Upper lobe of left lung (tissue), 6 donors: ENCODE measurements at regions not wholly inside any gene's neighbourhood (a gene's known extent, or its start where the extent isn't known, plus 50 kb on each side); places are given as distances from the start of the nearest gene placed in this dataset.
"Not testable (repeated sequence)": the region's sequence is repeated elsewhere in the genome, so short reads cannot be mapped to it uniquely, and the experiment has no call there.

Experiments
- ATAC-seq, 2 donors: fragments of 200-7000 bp; cut with Tn5 transposase; one replicate each; pipeline ENCODE4 v1.9.1; 2022; ENCODE audit warnings: mild to moderate bottlenecking in 2 of 2, moderate library complexity in 2 of 2; ENCODE audit not compliant: low FRiP score in 2 of 2
- DNase-seq, 2 donors: peaks; one replicate each; pipeline ENCODE4 v3.0.0-alpha.2; 2019 to 2020
- H3K27ac ChIP-seq, 4 donors: fragments of 200-600 bp; sonication (generic); one replicate each; pipeline ENCODE4 v1.5.1; 2016 to 2019
- H3K27me3 ChIP-seq, 4 donors: fragments of 200-600 bp; sonication (generic); one replicate each; pipeline ENCODE4 v1.5.1; 2017 to 2019
- H3K36me3 ChIP-seq, 4 donors: fragments of 200-600 bp; sonication (generic); one replicate each; pipeline ENCODE4 v1.5.1; 2016 to 2019
- H3K4me1 ChIP-seq, 4 donors: fragments of 200-600 bp; sonication (generic); one replicate each; pipeline ENCODE4 v1.5.1; 2018 to 2019
- H3K4me3 ChIP-seq, 4 donors: fragments of 200-600 bp; sonication (generic); one replicate each; pipeline ENCODE4 v1.5.1; 2017 to 2019; ENCODE audit warnings: mild to moderate bottlenecking in 2 of 4, moderate library complexity in 1 of 4
- H3K9me3 ChIP-seq, 4 donors: fragments of 200-600 bp; sonication (generic); one replicate each; pipeline ENCODE4 v1.5.1; 2018 to 2019
- CTCF ChIP-seq, 6 experiments: fragments of 450-650 bp in 4 of 6; fragments of 200-600 bp in 2 of 6; sonication (generic) in 2 of 6; IDR thresholded peaks; one replicate each; pipeline ENCODE4 v1.5.1; 2016 to 2019; ENCODE audit warnings: antibody characterized with exemption in 6 of 6
- EP300 ChIP-seq, 4 donors: sonication (generic); formaldehyde crosslinking; IDR thresholded peaks; one replicate each; pipeline ENCODE4 v1.5.1; 2017; ENCODE audit warnings: antibody characterized with exemption in 4 of 4, control low read depth in 2 of 4
- POLR2A ChIP-seq, 4 donors: fragments of 450-650 bp; IDR thresholded peaks; one replicate each; pipeline ENCODE4 v1.5.1; 2016 to 2017; ENCODE audit warnings: antibody characterized with exemption in 4 of 4, mild to moderate bottlenecking in 2 of 4
- POLR2AphosphoS5 ChIP-seq, 2 donors: sonication (generic); formaldehyde crosslinking; IDR thresholded peaks; one replicate each; pipeline ENCODE4 v1.5.1; 2017; ENCODE audit warnings: antibody characterized with exemption in 2 of 2
- WGBS, 2 donors: methylation state at CpG; one replicate each; pipeline ENCODE4 v1.1.5; 2017 to 2018; 5-methylcytosine and 5-hydroxymethylcytosine counted together
- donor health status: DM: no; HTN: no; CAD: no; lungs with moderate emphysema.
- donor health status: DM: no; HTN: yes; CAD: no; lungs with severe emphysema.

GRCh38 chr6:86872810-86873209, 64.5 kb upstream of the HTR1E start:
- H3K27ac ChIP-seq, H3K4me1 ChIP-seq, H3K27me3 ChIP-seq, DNase-seq, ATAC-seq, H3K4me3 ChIP-seq, H3K36me3 ChIP-seq: not testable (repeated sequence)
- peaks cover 0 to 23% (median 13%) of the 10 kb centered on the region in 4 donors for H3K9me3 ChIP-seq
- WGBS, 2 donors: 89 to 92% methylated on average over 16 of the region's 16 CpGs

- DNase-seq: no peak
- Histone ChIP-seq H3K9me3 (peaks cover 0 to 29% (median 13%) of the 10 kb centered on the region in 4 donors), H3K27me3 (no peaks in the 10 kb centered on the region), H3K4me1 (no peaks in the 10 kb centered on the region), H3K4me3 (no peak overlapping the region), H3K36me3 (no peaks in the 10 kb centered on the region), H3K27ac (no peak overlapping the region)
- 36 to 41% methylated on average over 1 of the region's 1 CpG for WGBS, 2 donors
- ATAC-seq: no peak
- TF ChIP-seq POLR2AphosphoS5 (IDR thresholded peaks at IDR 0.05): no peak
- TF ChIP-seq POLR2A (IDR thresholded peaks at IDR 0.05): no peak
- no peak for TF ChIP-seq CTCF (IDR thresholded peaks at IDR 0.05)
- no peak for TF ChIP-seq EP300 (IDR thresholded peaks at IDR 0.05)
Observed at GRCh38 chr6:86871681-86872080, 65.6 kb upstream of the HTR1E start.

GRCh38 chr6:86869500-86869899, 67.8 kb upstream of the HTR1E start:
- H3K4me1 ChIP-seq: no peaks in the 10 kb centered on the region
- WGBS, 2 donors: 86 to 92% methylated on average over 1 of the region's 1 CpG
- H3K36me3 ChIP-seq: no peaks in the 10 kb centered on the region
- no peak for TF ChIP-seq CTCF (IDR thresholded peaks at IDR 0.05)
- no peak overlapping the region for H3K27ac ChIP-seq
- DNase-seq (no peak), ATAC-seq (no peak)
- H3K27me3 ChIP-seq: no peaks in the 10 kb centered on the region
- no peak overlapping the region for H3K4me3 ChIP-seq
- peaks cover 0 to 36% (median 13%) of the 10 kb centered on the region in 4 donors for H3K9me3 ChIP-seq

GRCh38 chr6:86859513-86859912, 77.8 kb upstream of the HTR1E start:
- H3K27ac ChIP-seq: no peak overlapping the region
- H3K4me1 ChIP-seq: no peaks in the 10 kb centered on the region
- no peak for TF ChIP-seq POLR2AphosphoS5 (IDR thresholded peaks at IDR 0.05)
- no peak for TF ChIP-seq CTCF (IDR thresholded peaks at IDR 0.05)
- no peak for TF ChIP-seq EP300 (IDR thresholded peaks at IDR 0.05)
- no peak for TF ChIP-seq POLR2A (IDR thresholded peaks at IDR 0.05)
- no peak overlapping the region for H3K4me3 ChIP-seq
- no peaks in the 10 kb centered on the region for H3K9me3 ChIP-seq
- ATAC-seq: no peak
- H3K27me3 ChIP-seq: no peaks in the 10 kb centered on the region
- DNase-seq: no peak
- no peaks in the 10 kb centered on the region for H3K36me3 ChIP-seq

GRCh38 chr6:86858970-86859369, 78.4 kb upstream of the HTR1E start:
- TF ChIP-seq POLR2AphosphoS5 (IDR thresholded peaks at IDR 0.05): no peak
- TF ChIP-seq POLR2A (IDR thresholded peaks at IDR 0.05): no peak
- no peak for TF ChIP-seq CTCF (IDR thresholded peaks at IDR 0.05)
- no peak for TF ChIP-seq EP300 (IDR thresholded peaks at IDR 0.05)
- Histone ChIP-seq H3K9me3 (no peaks in the 10 kb centered on the region), H3K36me3 (no peaks in the 10 kb centered on the region), H3K4me3 (no peak overlapping the region), H3K27ac (no peak overlapping the region), H3K27me3 (no peaks in the 10 kb centered on the region), H3K4me1 (no peaks in the 10 kb centered on the region)
- DNase-seq (no peak), ATAC-seq (no peak)
- WGBS, 2 donors: 71 to 84% methylated on average over 1 to 3 of the region's 3 CpGs
